Neural cell (in vitro differentiated cells): ENCODE measurements at regions not wholly inside any gene's neighbourhood (a gene's known extent, or its start where the extent isn't known, plus 50 kb on each side); places are given as distances from the start of the nearest gene placed in this dataset.
"Not testable (repeated sequence)": the region's sequence is repeated elsewhere in the genome, so short reads cannot be mapped to it uniquely, and the experiment has no call there.

Experiments used
- H2AFZ ChIP-seq: fragments of 200-600, 300-800 bp; sonication (generic), shearing (Covaris generic); 2 replicates; pipeline ENCODE4 v1.6.0; 2014; ENCODE audit warnings: low read depth, mild to moderate bottlenecking, antibody characterized with exemption, low read length, moderate library complexity
- H3F3A ChIP-seq: fragments of 200-600 bp; shearing (Covaris generic); 2 replicates; pipeline ENCODE4 v1.6.1; 2016; ENCODE audit warnings: mild to moderate bottlenecking, moderate library complexity, mixed read lengths, antibody characterized with exemption, low read length; ENCODE audit not compliant: insufficient read depth, poor library complexity, severe bottlenecking
- H3K27ac ChIP-seq: fragments of 200-600, 300-800 bp; sonication (generic), shearing (Covaris generic); 2 replicates; pipeline ENCODE4 v1.5.1; 2014; ENCODE audit warnings: mild to moderate bottlenecking, low read length, moderate library complexity
- H3K27me3 ChIP-seq: fragments of 300-800, 200-600 bp; sonication (generic), shearing (Covaris generic); 2 replicates; pipeline ENCODE4 v1.6.0; 2014; ENCODE audit warnings: mild to moderate bottlenecking, low read depth, low read length, moderate library complexity; ENCODE audit not compliant: insufficient read depth
- H3K36me3 ChIP-seq: fragments of 300-800, 200-600 bp; sonication (generic), shearing (Covaris generic); 2 replicates; pipeline ENCODE4 v1.5.1; 2014; ENCODE audit warnings: mild to moderate bottlenecking, antibody characterized with exemption, low read length, moderate library complexity; ENCODE audit not compliant: insufficient read depth
- H3K4me2 ChIP-seq: fragments of 300-800, 200-600 bp; sonication (generic), shearing (Covaris generic); 2 replicates; pipeline ENCODE4 v1.6.0; 2014; ENCODE audit warnings: mild to moderate bottlenecking, low read length
- H3K4me3 ChIP-seq: fragments of 300-800, 200-600 bp; sonication (generic), shearing (Covaris generic); 2 replicates; pipeline ENCODE4 v1.5.1; 2014; ENCODE audit warnings: mild to moderate bottlenecking, low read length, moderate library complexity
- H3K79me2 ChIP-seq: fragments of 200-600 bp; shearing (Covaris generic); replicated peaks from 2 replicates; pipeline ENCODE4 v1.6.0; 2014; ENCODE audit warnings: mild to moderate bottlenecking, low read length, moderate library complexity; ENCODE audit not compliant: insufficient read depth
- H3K9ac ChIP-seq: fragments of 300-800, 200-600 bp; sonication (generic), shearing (Covaris generic); 2 replicates; pipeline ENCODE4 v1.6.1; 2016; ENCODE audit warnings: mild to moderate bottlenecking, low read length, mixed read lengths
- H3K9me2 ChIP-seq: fragments of 200-600 bp; shearing (Covaris generic); 2 replicates; pipeline ENCODE4 v1.6.1; 2016; ENCODE audit warnings: mild to moderate bottlenecking, low read length, mixed read lengths; ENCODE audit not compliant: insufficient read depth
- H3K9me3 ChIP-seq: fragments of 200-600, 300-800 bp; sonication (generic), shearing (Covaris generic); 2 replicates; pipeline ENCODE4 v1.6.1; 2016; ENCODE audit warnings: mild to moderate bottlenecking, mixed run types, low read length, moderate library complexity, mixed read lengths
- H4K20me1 ChIP-seq: fragments of 200-600 bp; shearing (Covaris generic); 2 replicates; pipeline ENCODE4 v1.6.1; 2016; ENCODE audit warnings: mild to moderate bottlenecking, mixed run types; ENCODE audit not compliant: insufficient read depth
- EP300 ChIP-seq: fragments of 450-650 bp; conservative IDR thresholded peaks from 2 replicates; pipeline ENCODE4 v1.6.1; 2014; ENCODE audit warnings: antibody characterized with exemption, mild to moderate bottlenecking, moderate library complexity; ENCODE audit not compliant: poor library complexity, severe bottlenecking
- EZH2 ChIP-seq: fragments of 200-600, 300-800 bp; shearing (Covaris generic), sonication (generic); IDR thresholded peaks from 2 replicates; pipeline ENCODE4 v1.6.1; 2014; ENCODE audit warnings: antibody characterized with exemption, low read length, borderline replicate concordance, mild to moderate bottlenecking; ENCODE audit not compliant: insufficient read depth, poor library complexity, severe bottlenecking
- MXI1 ChIP-seq: fragments of 450-650 bp; conservative IDR thresholded peaks from 2 replicates; pipeline ENCODE4 v1.6.1; 2014; ENCODE audit warnings: antibody characterized with exemption, mild to moderate bottlenecking; ENCODE audit not compliant: poor library complexity, severe bottlenecking
- POLR2AphosphoS5 ChIP-seq: IDR thresholded peaks from 2 replicates; pipeline ENCODE4 v1.6.1; 2012
- RAD21 ChIP-seq: fragments of 450-650 bp; conservative IDR thresholded peaks from 2 replicates; pipeline ENCODE4 v1.6.1; 2014; ENCODE audit warnings: antibody characterized with exemption, mild to moderate bottlenecking, moderate library complexity
- SMC3 ChIP-seq: fragments of 450-650 bp; conservative IDR thresholded peaks from 2 replicates; pipeline ENCODE4 v1.6.1; 2014; ENCODE audit warnings: antibody characterized with exemption, mild to moderate bottlenecking, moderate library complexity; ENCODE audit not compliant: poor library complexity
- TAF1 ChIP-seq: IDR thresholded peaks from 2 replicates; pipeline ENCODE4 v1.6.1; 2012; ENCODE audit warnings: low read depth
- TF ChIP-seq, protein P1 (sequence below): fragments of 450-650 bp; IDR thresholded peaks from 2 replicates; pipeline ENCODE4 v1.5.1; 2014; ENCODE audit warnings: antibody characterized with exemption, mild to moderate bottlenecking, moderate library complexity; ENCODE audit not compliant: poor library complexity, severe bottlenecking
- TF ChIP-seq, protein P2 (sequence below): IDR thresholded peaks from 2 replicates; pipeline ENCODE4 v1.6.1; 2012; ENCODE audit warnings: borderline replicate concordance

DNA sequence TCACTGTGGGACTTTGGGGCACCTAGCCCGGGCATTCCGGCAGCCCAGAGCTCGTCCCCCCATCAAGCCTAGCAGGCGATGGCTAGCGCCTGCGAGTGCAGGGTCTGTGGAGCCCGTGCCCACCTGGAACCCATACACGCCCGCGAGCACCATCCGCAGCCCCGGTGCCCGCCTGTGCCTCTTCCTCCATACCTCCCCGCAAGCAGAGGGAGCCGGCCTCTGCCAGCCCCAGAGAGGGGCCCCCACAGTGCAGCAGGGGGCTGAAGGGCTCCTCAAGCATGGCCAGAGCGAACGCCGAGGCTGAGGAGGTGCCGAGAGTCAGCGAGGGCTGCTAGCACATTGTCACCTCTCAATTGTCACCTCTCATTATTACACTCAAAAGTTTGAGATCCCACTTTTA is 167.8 kb upstream of the EPHA6 start:
- Histone ChIP-seq H3K4me3 (no peak overlapping the region), H3K9me3 (no peaks in the 10 kb centered on the region), H3K4me2 (no peak overlapping the region)

DNA sequence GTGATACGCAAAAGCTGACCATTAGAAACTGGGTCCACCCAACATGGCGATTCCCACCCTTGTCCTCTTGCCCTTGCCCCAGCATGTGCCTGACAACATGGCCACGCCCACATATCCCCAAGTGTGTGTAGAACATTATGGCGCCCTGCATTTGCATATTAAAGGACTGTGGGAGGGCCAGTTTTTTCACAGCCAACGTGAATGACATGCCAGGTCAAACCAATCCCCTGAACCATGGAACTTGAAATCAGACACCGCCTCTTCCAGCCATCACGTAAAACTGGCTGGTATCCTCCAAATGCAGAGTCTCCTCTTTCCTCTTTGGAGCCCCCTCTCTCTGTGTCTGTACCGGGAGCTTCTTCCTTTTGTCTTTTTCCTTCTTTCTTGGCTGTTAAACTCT is 156.7 kb upstream of the EPHA6 start:
- Histone ChIP-seq H3K27ac (no peak overlapping the region), H3K4me3 (no peak overlapping the region), H3K9me3 (no peaks in the 10 kb centered on the region), H3K9me2 (no peaks in the 10 kb centered on the region), H3K9ac (no peak overlapping the region), H3F3A (no peaks in the 10 kb centered on the region), H3K4me2 (no peak overlapping the region), H4K20me1 (no peaks in the 10 kb centered on the region), H2AFZ (no peak overlapping the region), H3K36me3 (no peaks in the 10 kb centered on the region), H3K27me3 (no peaks in the 10 kb centered on the region), H3K79me2 (no peaks in the 10 kb centered on the region)
- TF ChIP-seq, protein P1, sequence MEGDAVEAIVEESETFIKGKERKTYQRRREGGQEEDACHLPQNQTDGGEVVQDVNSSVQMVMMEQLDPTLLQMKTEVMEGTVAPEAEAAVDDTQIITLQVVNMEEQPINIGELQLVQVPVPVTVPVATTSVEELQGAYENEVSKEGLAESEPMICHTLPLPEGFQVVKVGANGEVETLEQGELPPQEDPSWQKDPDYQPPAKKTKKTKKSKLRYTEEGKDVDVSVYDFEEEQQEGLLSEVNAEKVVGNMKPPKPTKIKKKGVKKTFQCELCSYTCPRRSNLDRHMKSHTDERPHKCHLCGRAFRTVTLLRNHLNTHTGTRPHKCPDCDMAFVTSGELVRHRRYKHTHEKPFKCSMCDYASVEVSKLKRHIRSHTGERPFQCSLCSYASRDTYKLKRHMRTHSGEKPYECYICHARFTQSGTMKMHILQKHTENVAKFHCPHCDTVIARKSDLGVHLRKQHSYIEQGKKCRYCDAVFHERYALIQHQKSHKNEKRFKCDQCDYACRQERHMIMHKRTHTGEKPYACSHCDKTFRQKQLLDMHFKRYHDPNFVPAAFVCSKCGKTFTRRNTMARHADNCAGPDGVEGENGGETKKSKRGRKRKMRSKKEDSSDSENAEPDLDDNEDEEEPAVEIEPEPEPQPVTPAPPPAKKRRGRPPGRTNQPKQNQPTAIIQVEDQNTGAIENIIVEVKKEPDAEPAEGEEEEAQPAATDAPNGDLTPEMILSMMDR: no peak
- no peak for TF ChIP-seq SMC3
- no peak for TF ChIP-seq EP300
- TF ChIP-seq MXI1: no peak
- TF ChIP-seq RAD21: no peak
- TF ChIP-seq POLR2AphosphoS5: no peak

More for the DNA sequence above, 167.8 kb upstream of the EPHA6 start:
- Histone ChIP-seq H3K27ac (no peak overlapping the region), H4K20me1 (no peaks in the 10 kb centered on the region), H3K27me3 (no peaks in the 10 kb centered on the region), H3F3A (no peaks in the 10 kb centered on the region), H3K79me2 (no peaks in the 10 kb centered on the region), H3K9me2 (no peaks in the 10 kb centered on the region), H3K36me3 (no peaks in the 10 kb centered on the region), H2AFZ (no peak overlapping the region), H3K9ac (no peak overlapping the region)
- TF ChIP-seq EZH2 (no peak), RAD21 (no peak), SMC3 (no peak), EP300 (no peak), TAF1 (no peak), MXI1 (no peak), POLR2AphosphoS5 (no peak)
- TF ChIP-seq, protein P2, sequence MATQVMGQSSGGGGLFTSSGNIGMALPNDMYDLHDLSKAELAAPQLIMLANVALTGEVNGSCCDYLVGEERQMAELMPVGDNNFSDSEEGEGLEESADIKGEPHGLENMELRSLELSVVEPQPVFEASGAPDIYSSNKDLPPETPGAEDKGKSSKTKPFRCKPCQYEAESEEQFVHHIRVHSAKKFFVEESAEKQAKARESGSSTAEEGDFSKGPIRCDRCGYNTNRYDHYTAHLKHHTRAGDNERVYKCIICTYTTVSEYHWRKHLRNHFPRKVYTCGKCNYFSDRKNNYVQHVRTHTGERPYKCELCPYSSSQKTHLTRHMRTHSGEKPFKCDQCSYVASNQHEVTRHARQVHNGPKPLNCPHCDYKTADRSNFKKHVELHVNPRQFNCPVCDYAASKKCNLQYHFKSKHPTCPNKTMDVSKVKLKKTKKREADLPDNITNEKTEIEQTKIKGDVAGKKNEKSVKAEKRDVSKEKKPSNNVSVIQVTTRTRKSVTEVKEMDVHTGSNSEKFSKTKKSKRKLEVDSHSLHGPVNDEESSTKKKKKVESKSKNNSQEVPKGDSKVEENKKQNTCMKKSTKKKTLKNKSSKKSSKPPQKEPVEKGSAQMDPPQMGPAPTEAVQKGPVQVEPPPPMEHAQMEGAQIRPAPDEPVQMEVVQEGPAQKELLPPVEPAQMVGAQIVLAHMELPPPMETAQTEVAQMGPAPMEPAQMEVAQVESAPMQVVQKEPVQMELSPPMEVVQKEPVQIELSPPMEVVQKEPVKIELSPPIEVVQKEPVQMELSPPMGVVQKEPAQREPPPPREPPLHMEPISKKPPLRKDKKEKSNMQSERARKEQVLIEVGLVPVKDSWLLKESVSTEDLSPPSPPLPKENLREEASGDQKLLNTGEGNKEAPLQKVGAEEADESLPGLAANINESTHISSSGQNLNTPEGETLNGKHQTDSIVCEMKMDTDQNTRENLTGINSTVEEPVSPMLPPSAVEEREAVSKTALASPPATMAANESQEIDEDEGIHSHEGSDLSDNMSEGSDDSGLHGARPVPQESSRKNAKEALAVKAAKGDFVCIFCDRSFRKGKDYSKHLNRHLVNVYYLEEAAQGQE: no peak
- TF ChIP-seq, protein P1: no peak

DNA sequence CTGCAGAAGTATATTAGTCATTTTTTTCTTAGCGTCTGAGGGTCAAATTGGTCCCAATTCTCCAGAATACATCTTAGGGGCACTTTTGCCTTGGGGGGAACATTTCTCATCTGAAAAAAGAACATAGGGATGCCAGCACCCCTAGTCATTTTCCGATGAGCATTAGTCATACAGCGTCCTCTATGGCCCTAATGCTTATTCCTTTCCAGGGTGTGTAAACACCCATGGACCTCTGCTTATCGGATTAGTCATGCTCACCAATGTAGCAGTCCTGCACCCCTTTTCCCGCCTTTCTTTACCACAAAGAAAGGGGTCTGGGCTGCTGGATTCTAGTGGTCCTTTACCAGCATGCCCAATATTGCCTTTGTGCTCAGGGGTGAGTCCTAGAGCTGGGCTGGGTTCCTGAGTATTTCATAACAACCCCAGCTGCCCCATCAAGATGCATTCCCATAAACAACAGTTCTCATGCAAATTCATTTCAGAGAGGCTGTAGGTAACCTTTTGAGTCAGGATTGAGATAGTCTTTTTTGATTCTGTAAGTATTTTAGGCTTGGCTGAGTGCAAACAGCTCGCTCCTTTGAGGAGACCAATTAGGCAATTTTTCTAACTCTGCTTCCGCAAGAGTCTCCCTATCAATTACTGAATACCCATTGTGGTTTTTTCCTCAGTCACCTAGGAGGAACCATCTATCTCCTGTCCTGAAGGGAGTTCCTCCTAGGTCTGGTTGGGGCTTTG is 142.4 kb upstream of the EPHA6 start:
- not testable (repeated sequence) for H3K9me2 ChIP-seq, H3K4me3 ChIP-seq, H3K9me3 ChIP-seq, H3K79me2 ChIP-seq, H3F3A ChIP-seq, H4K20me1 ChIP-seq, H2AFZ ChIP-seq, H3K9ac ChIP-seq, H3K4me2 ChIP-seq, H3K27me3 ChIP-seq, H3K36me3 ChIP-seq, H3K27ac ChIP-seq
